Endothelial cell of umbilical vein (primary cell): ENCODE measurements at regions not wholly inside any gene's neighbourhood (a gene's known extent, or its start where the extent isn't known, plus 50 kb on each side); places are given as distances from the start of the nearest gene placed in this dataset.

Experiments used
- BruUV-seq: library from RNA; stranded (reverse); fragments of 400-500 nt; replicated peaks from 2 replicates; lab custom pipeline; 2021; lab: Mats Ljungman, UMichigan
- CTCF ChIA-PET: fragments of 300-600, 350-600 bp; sonication (Branson Sonifier 250); formaldehyde crosslinking; loops from one replicate; lab custom pipeline; 2021; ENCODE audit warnings: antibody characterized with exemption, inconsistent platforms; lab: Charles Lee
- POLR2A ChIA-PET: fragments of 300-600, 350-600 bp; sonication (Branson Sonifier 250); formaldehyde crosslinking; loops from one replicate; lab custom pipeline; 2021; ENCODE audit warnings: antibody characterized with exemption, inconsistent platforms; lab: Charles Lee
- DNase-seq: peaks from one replicate; pipeline ENCODE4 v3.0.0-alpha.2; 2011; ENCODE audit warnings: low read depth, low spot score
- FAIRE-seq: peaks from 2 replicates; lab custom pipeline; 2011; peaks lifted over from hg19 to GRCh38; lab: Jason Lieb, UNC
- H2AFZ ChIP-seq: 2 replicates; pipeline ENCODE4 v1.6.0; 2012; ENCODE audit warnings: low read depth, low read length, control low read depth, inconsistent platforms
- H3K27ac ChIP-seq: 2 replicates; pipeline ENCODE4 v1.5.1; 2011; ENCODE audit warnings: low read depth, mild to moderate bottlenecking, control low read depth, low read length, moderate library complexity; ENCODE audit not compliant: insufficient read depth
- H3K27me3 ChIP-seq, 2 experiments: 2 replicates each; pipeline versions ENCODE4 v1.6.0 to v1.6.1; 2011; ENCODE audit warnings: low read length in 2 of 2, mixed read lengths in 1 of 2; ENCODE audit not compliant: control insufficient read depth in 2 of 2, insufficient read depth in 2 of 2
- H3K36me3 ChIP-seq, 2 experiments: 2 replicates in 1 of 2; 3 replicates in 1 of 2; pipeline ENCODE4 v1.5.1; 2011; ENCODE audit warnings: low read length in 2 of 2, mild to moderate bottlenecking in 1 of 2, moderate library complexity in 1 of 2; ENCODE audit not compliant: control insufficient read depth in 2 of 2, insufficient read depth in 2 of 2; ENCODE audit errors: extremely low read depth in 1 of 2
- H3K4me1 ChIP-seq: 3 replicates; pipeline ENCODE4 v1.5.1; 2011; ENCODE audit warnings: mild to moderate bottlenecking, low read length; ENCODE audit not compliant: control insufficient read depth, insufficient read depth; ENCODE audit errors: extremely low read depth
- H3K4me2 ChIP-seq: 2 replicates; pipeline ENCODE4 v1.6.1; 2011; ENCODE audit warnings: low read length, control low read depth, mixed read lengths; ENCODE audit not compliant: insufficient read depth
- H3K4me3 ChIP-seq, 3 experiments: fragments of 200-600 bp in 1 of 3; sonication (generic), shearing (Covaris generic) in 1 of 3; replicated peaks in 1 of 3; 2 replicates each; pipeline ENCODE4 v1.5.1; 2011 to 2016; ENCODE audit warnings: control low read depth in 3 of 3, low read length in 3 of 3, mild to moderate bottlenecking in 2 of 3, inconsistent platforms in 1 of 3, low read depth in 1 of 3, moderate library complexity in 1 of 3; ENCODE audit not compliant: insufficient read depth in 1 of 3
- H3K79me2 ChIP-seq: 2 replicates; pipeline ENCODE4 v1.6.0; 2012; ENCODE audit warnings: low read length, inconsistent platforms; ENCODE audit not compliant: control insufficient read depth, insufficient read depth
- H3K9ac ChIP-seq: replicated peaks from 2 replicates; pipeline ENCODE3; 2011; ENCODE audit warnings: low read length, control low read depth; ENCODE audit not compliant: insufficient read depth; ENCODE audit errors: extremely low read depth
- H3K9me1 ChIP-seq: replicated peaks from 3 replicates; pipeline ENCODE4 v1.6.0; 2011; ENCODE audit warnings: mild to moderate bottlenecking, low read length; ENCODE audit not compliant: control insufficient read depth, insufficient read depth; ENCODE audit errors: extremely low read depth
- H3K9me3 ChIP-seq: replicated peaks from 2 replicates; pipeline ENCODE4 v1.5.1; 2012; ENCODE audit warnings: low read length, inconsistent platforms; ENCODE audit not compliant: control insufficient read depth, insufficient read depth
- H4K20me1 ChIP-seq: replicated peaks from 2 replicates; pipeline ENCODE3; 2011; ENCODE audit warnings: mild to moderate bottlenecking, low read length; ENCODE audit not compliant: control insufficient read depth, insufficient read depth; ENCODE audit errors: extremely low read depth
- CTCF ChIP-seq, 2 donors: IDR thresholded peaks; 1 replicate in 1 of 2; 2 replicates in 1 of 2; pipeline ENCODE4 v1.5.1; 2011; ENCODE audit warnings: low read length in 2 of 2, mild to moderate bottlenecking in 2 of 2, moderate library complexity in 2 of 2, control low read depth in 1 of 2, inconsistent platforms in 1 of 2, low read depth in 1 of 2; ENCODE audit not compliant: insufficient read depth in 1 of 2; ENCODE audit errors: extremely low read depth in 1 of 2
- EZH2 ChIP-seq: IDR thresholded peaks from 2 replicates; pipeline ENCODE4 v1.6.1; 2012; ENCODE audit warnings: borderline replicate concordance, low read depth, mild to moderate bottlenecking, moderate library complexity, low read length, inconsistent platforms; ENCODE audit not compliant: severe bottlenecking
- FOS ChIP-seq: IDR thresholded peaks from 2 replicates; pipeline ENCODE4 v1.6.1; 2011; ENCODE audit warnings: mild to moderate bottlenecking, low read length, moderate library complexity, borderline replicate concordance; ENCODE audit not compliant: insufficient read depth
- GATA2 ChIP-seq: IDR thresholded peaks from 2 replicates; pipeline ENCODE4 v1.7.0; 2011; ENCODE audit warnings: low read depth, mild to moderate bottlenecking, moderate library complexity, mixed read lengths, low read length; ENCODE audit not compliant: insufficient read length, insufficient read depth
- JUN ChIP-seq: IDR thresholded peaks from 2 replicates; pipeline ENCODE4 v1.6.1; 2011; ENCODE audit warnings: borderline replicate concordance, low read depth; ENCODE audit not compliant: insufficient read length, insufficient read depth
- MAX ChIP-seq: IDR thresholded peaks from 2 replicates; pipeline ENCODE4 v1.6.1; 2011; ENCODE audit not compliant: insufficient read depth, insufficient read length
- MYC ChIP-seq: IDR thresholded peaks from one replicate; pipeline ENCODE4 v1.6.1; 2011; ENCODE audit warnings: mild to moderate bottlenecking, low read depth, low read length
- POLR2A ChIP-seq: IDR thresholded peaks from 2 replicates; pipeline ENCODE4 v1.6.1; 2012; ENCODE audit warnings: low read depth, mild to moderate bottlenecking, control low read depth, low read length
- POLR2AphosphoS5 ChIP-seq: IDR thresholded peaks from 2 replicates; pipeline ENCODE4 v1.6.1; 2012; ENCODE audit warnings: low read depth, mild to moderate bottlenecking, control low read depth, low read length, moderate library complexity; ENCODE audit not compliant: insufficient read depth
- dilution Hi-C: fragments of 300-500 bp; cut with MboI; formaldehyde crosslinking; loops from one replicate; pipeline ENCODE4 v1.15.0; 2019; ENCODE audit warnings: low sequenced_read_pairs; ENCODE audit not compliant: extremely low pct_ligation_motif_present
- intact Hi-C: fragments of 100-400 bp; cut with micrococcal nuclease; formaldehyde crosslinking; loops from one replicate; pipeline ENCODE4 v1.10.0; 2022

GRCh38 chr3:40891186-40891585 lies 308.1 kb upstream of the CTNNB1 start:
- Histone ChIP-seq H3K9me1 (no peaks in the 10 kb centered on the region), H3K36me3 (no peaks in the 10 kb centered on the region), H3K9ac (no peak overlapping the region), H3K4me3 (no peak overlapping the region), H3K79me2 (no peaks in the 10 kb centered on the region), H4K20me1 (no peaks in the 10 kb centered on the region), H3K27ac (no peak overlapping the region), H3K4me2 (no peak overlapping the region), H3K9me3 (no peaks in the 10 kb centered on the region), H3K4me1 (no peaks in the 10 kb centered on the region), H2AFZ (no peak overlapping the region), H3K27me3 (peaks cover 0 to 2% of the 10 kb centered on the region in 2 experiments)
- DNase-seq (no peak), FAIRE-seq (no peak)
- no TSS peak for BruUV-seq
- CTCF ChIA-PET: no interaction called here
- no peak for TF ChIP-seq GATA2
- no peak for TF ChIP-seq POLR2A
- TF ChIP-seq CTCF (IDR thresholded peaks at IDR 0.05; ENCODE audit: extremely low read depth in 1 of 2, insufficient read depth in 1 of 2, low read depth in 1 of 2, low read length in 2 of 2): no peak
- TF ChIP-seq MYC: no peak
- no peak for TF ChIP-seq JUN
- no peak for TF ChIP-seq EZH2
- TF ChIP-seq FOS: no peak
- POLR2A ChIA-PET: no interaction called here
- intact Hi-C loops (no loop called here), dilution Hi-C loops (no loop called here)

GRCh38 chr3:40895109-40895508 lies 304.2 kb upstream of the CTNNB1 start:
- no peak for TF ChIP-seq POLR2AphosphoS5
- no peak for TF ChIP-seq GATA2
- TF ChIP-seq MAX: no peak
- TF ChIP-seq EZH2: no peak
- no peak for TF ChIP-seq JUN
- TF ChIP-seq MYC: no peak
- TF ChIP-seq FOS: no peak
- no peak for TF ChIP-seq CTCF (IDR thresholded peaks at IDR 0.05; ENCODE audit: extremely low read depth in 1 of 2, insufficient read depth in 1 of 2, low read depth in 1 of 2, low read length in 2 of 2)
- TF ChIP-seq POLR2A: no peak
- BruUV-seq: no TSS peak
- ChIA-PET POLR2A (no interaction called here), CTCF (no interaction called here)
- dilution Hi-C loops (no loop called here), intact Hi-C loops (no loop called here)
- Histone ChIP-seq H3K36me3 (no peaks in the 10 kb centered on the region), H3K27ac (no peak overlapping the region), H3K4me1 (no peaks in the 10 kb centered on the region), H3K27me3 (peaks cover 0 to 2% of the 10 kb centered on the region in 2 experiments), H3K9ac (no peak overlapping the region), H2AFZ (no peak overlapping the region), H3K9me3 (no peaks in the 10 kb centered on the region), H3K4me2 (no peak overlapping the region), H3K4me3 (no peak overlapping the region), H3K9me1 (no peaks in the 10 kb centered on the region), H3K79me2 (no peaks in the 10 kb centered on the region), H4K20me1 (no peaks in the 10 kb centered on the region)
- FAIRE-seq (no peak), DNase-seq (no peak)
